HL-60 (cell line): ENCODE measurements at regions not wholly inside any gene's neighbourhood (a gene's known extent, or its start where the extent isn't known, plus 50 kb on each side); places are given as distances from the start of the nearest gene placed in this dataset.

Source experiments
- DNase-seq, 2 experiments: peaks; one replicate each; pipeline ENCODE4 v3.0.0-alpha.2; 2010 to 2020; ENCODE audit warnings: low read depth in 1 of 2, low spot score in 1 of 2
- H3K27ac ChIP-seq: fragments of 250-450 bp; sonication (Bioruptor Pico); replicated peaks from 2 replicates; pipeline ENCODE4 v1.5.1; 2020; ENCODE audit warnings: mild to moderate bottlenecking, moderate library complexity
- H3K27me3 ChIP-seq: fragments of 250-450 bp; sonication (Bioruptor Pico); 2 replicates; pipeline ENCODE4 v1.5.1; 2021; ENCODE audit warnings: mild to moderate bottlenecking, moderate library complexity; ENCODE audit not compliant: insufficient read depth, poor library complexity, severe bottlenecking
- H3K4me3 ChIP-seq: replicated peaks from 2 replicates; pipeline ENCODE4 v1.5.1; 2011; ENCODE audit warnings: mild to moderate bottlenecking, control low read depth, low read length; ENCODE audit not compliant: insufficient read depth
- CTCF ChIP-seq: IDR thresholded peaks from one replicate; pipeline ENCODE4 v1.5.1; 2011; ENCODE audit warnings: low read length, control low read depth, inconsistent platforms; ENCODE audit not compliant: insufficient read depth
- GABPA ChIP-seq: IDR thresholded peaks from 2 replicates; pipeline ENCODE4 v1.6.1; 2012; ENCODE audit warnings: low read depth
- POLR2AphosphoS5 ChIP-seq: IDR thresholded peaks from 2 replicates; pipeline ENCODE4 v1.6.1; 2012; ENCODE audit warnings: low read depth
- REST ChIP-seq: IDR thresholded peaks from 2 replicates; pipeline ENCODE4 v1.6.1; 2012; ENCODE audit warnings: low read depth; ENCODE audit not compliant: insufficient replicate concordance
- SPI1 ChIP-seq: IDR thresholded peaks from 2 replicates; pipeline ENCODE4 v1.6.1; 2012; ENCODE audit warnings: low read depth, mild to moderate bottlenecking, borderline replicate concordance

GRCh38 chr6:22833191-22833590 is 263.8 kb downstream of the HDGFL1 start:
- no peak for DNase-seq
- Histone ChIP-seq H3K27me3 (no peaks in the 10 kb centered on the region), H3K27ac (no peak overlapping the region), H3K4me3 (no peak overlapping the region)
- TF ChIP-seq SPI1 (no peak), REST (no peak), POLR2AphosphoS5 (no peak), GABPA (no peak), CTCF (no peak)

GRCh38 chr6:22838345-22838744 is 269.0 kb downstream of the HDGFL1 start:
- TF ChIP-seq REST, result no peak
- no peak for TF ChIP-seq SPI1
- no peak for TF ChIP-seq POLR2AphosphoS5
- no peak for TF ChIP-seq GABPA
- TF ChIP-seq CTCF, result no peak
- Histone ChIP-seq H3K4me3 (no peak overlapping the region), H3K27me3 (no peaks in the 10 kb centered on the region), H3K27ac (no peak overlapping the region)
- no peak for DNase-seq

- H3K27ac ChIP-seq, result no peak overlapping the region
- TF ChIP-seq REST (no peak), CTCF (no peak), POLR2AphosphoS5 (no peak), GABPA (no peak), SPI1 (no peak)
- H3K4me3 ChIP-seq, result no peak overlapping the region
- no peaks in the 10 kb centered on the region for H3K27me3 ChIP-seq
- no peak for DNase-seq
These were observed 276.1 kb downstream of the HDGFL1 start for GRCh38 chr6:22845467-22845866.
